ENCODE measurements at regions not wholly inside any gene's neighbourhood (a gene's known extent, or its start where the extent isn't known, plus 50 kb on each side); places are given as distances from the start of the nearest gene placed in this dataset.

- Histone ChIP-seq H4K91ac (replicated peaks; ENCODE audit: insufficient read length, low read length) (no peak overlapping the region), H2BK15ac (ENCODE audit: low read length) (no peak overlapping the region), H4K8ac (ENCODE audit: extremely low read depth, insufficient read depth, low read length) (no peak overlapping the region), H3K18ac (ENCODE audit: extremely low read depth, low read length) (no peak overlapping the region), H2AK5ac (ENCODE audit: low read depth, low read length) (0 out of 2 replicates have a peak overlapping the region, but pooled peaks have one; percentile 60), H3K14ac (ENCODE audit: insufficient read length) (no peak overlapping the region), H2BK120ac (replicated peaks; ENCODE audit: low read depth, low read length) (no peak overlapping the region), H4K5ac (ENCODE audit: insufficient read length, low read depth, low read length) (no peak overlapping the region), H3K27ac (ENCODE audit: low read depth, low read length) (no peak overlapping the region), H3K9me3 (ENCODE audit: insufficient read depth in 2 of 2, low read depth in 1 of 2, low read length in 1 of 2) (peaks cover 14 to 19% of the 10 kb centered on the region in 2 experiments; a peak in 2 of 4 replicates), H3K4ac (replicated peaks; ENCODE audit: insufficient read length, low read depth, low read length) (no peak overlapping the region), H2BK5ac (ENCODE audit: low read depth, low read length) (no peak overlapping the region), H3K79me1 (ENCODE audit: low read depth, low read length) (no peaks in the 10 kb centered on the region), H3K79me2 (ENCODE audit: control insufficient read depth in 1 of 2, insufficient read depth in 2 of 2, low read length in 2 of 2) (no peaks in the 10 kb centered on the region), H2BK12ac (ENCODE audit: low read depth, low read length) (no peak overlapping the region), H3K4me2 (ENCODE audit: insufficient read depth in 1 of 2, low read depth in 2 of 2, low read length in 2 of 2) (no peak overlapping the region), H4K20me1 (replicated peaks in 1 of 2; ENCODE audit: control insufficient read depth in 1 of 2, insufficient read depth in 2 of 2, low read length in 2 of 2) (no peaks in the 10 kb centered on the region), H3K4me3 (ENCODE audit: extremely low read depth in 1 of 4, insufficient read depth in 2 of 4, low read depth in 3 of 4, low read length in 4 of 4) (no peak overlapping the region), H3K23me2 (ENCODE audit: low read depth, low read length) (no peaks in the 10 kb centered on the region), H3K23ac (ENCODE audit: insufficient read length) (no peak overlapping the region), H3K27me3 (replicated peaks in 1 of 4; ENCODE audit: control insufficient read depth in 3 of 4, extremely low read depth in 1 of 4, insufficient read depth in 3 of 4, low read length in 3 of 4) (no peaks in the 10 kb centered on the region), H2AFZ (ENCODE audit: low read length) (peak overlapping the region; percentile 80; the same call in 1 of the 2 replicates), H3K56ac (replicated peaks; ENCODE audit: insufficient read length, low read depth, low read length) (no peak overlapping the region), H3K9ac (replicated peaks in 1 of 4; ENCODE audit: extremely low read depth in 1 of 4, low read depth in 3 of 4, low read length in 3 of 4) (no peak overlapping the region), H3K4me1 (replicated peaks in 1 of 4; ENCODE audit: control insufficient read depth in 3 of 4, insufficient read depth in 4 of 4, low read length in 3 of 4) (no peaks in the 10 kb centered on the region), H2BK20ac (ENCODE audit: low read length) (no peak overlapping the region), H3K36me3 (ENCODE audit: control insufficient read depth in 2 of 4, insufficient read depth in 4 of 4, low read length in 3 of 4) (no peaks in the 10 kb centered on the region)
- no peak for DNase-seq (ENCODE audit: low read depth in 1 of 2, low spot score in 2 of 2)
- 92% methylated on average over 3 of the region's 3 CpGs; no CpG with 5 or more reads in 1 of the 2 experiments for WGBS, 2 experiments (ENCODE audit: extremely low coverage in 1 of 2, insufficient coverage in 1 of 2, insufficient read length in 1 of 2, insufficient replicate concordance in 2 of 2, low coverage in 1 of 2, low lambda C conversion rate in 2 of 2, missing lambda C conversion rate in 1 of 2)
- POLR2A ChIA-PET (ENCODE audit: partially characterized antibody), result no interaction called here
- TF ChIP-seq CHD1 (IDR thresholded peaks at IDR 0.05; ENCODE audit: low read depth, low read length), result no peak
- TF ChIP-seq RNF2 (IDR thresholded peaks at IDR 0.05; ENCODE audit: borderline replicate concordance, low read depth, low read length, missing control alignments, poor library complexity, severe bottlenecking), result no peak
- TF ChIP-seq SUZ12 (IDR thresholded peaks at IDR 0.05; ENCODE audit: low read length), result no peak
- TF ChIP-seq MAFK (IDR thresholded peaks at IDR 0.05; ENCODE audit: low read depth, low read length), result no peak
- no peak for TF ChIP-seq HDAC6 (IDR thresholded peaks at IDR 0.05; ENCODE audit: low read depth, low read length)
- TF ChIP-seq SIRT6 (IDR thresholded peaks at IDR 0.05; ENCODE audit: low read length), result no peak
- TF ChIP-seq TAF7 (optimal IDR thresholded peaks at IDR 0.05; ENCODE audit: borderline replicate concordance, low read depth, low read length), result no peak
- CTCF ChIA-PET (ENCODE audit: partially characterized antibody), result interaction anchor here (0.6 to 1.8 kb wide), 2 partner anchors 20 to 32 kb away, joined by 3 to 4 read pairs; no protein-coding TSS in a partner anchor
- no peak for FAIRE-seq
Measured at GRCh38 chr5:110288766-110289511, 437.5 kb downstream of the TMEM232 start.
